NT2/D1 (cell line): ENCODE measurements at regions not wholly inside any gene's neighbourhood (a gene's known extent, or its start where the extent isn't known, plus 50 kb on each side); places are given as distances from the start of the nearest gene placed in this dataset.

Experiments
- YY1 ChIP-seq: IDR thresholded peaks from 2 replicates; pipeline ENCODE4 v1.6.1; 2011; ENCODE audit not compliant: insufficient read length, insufficient read depth
- ZNF274 ChIP-seq: IDR thresholded peaks from 2 replicates; pipeline ENCODE4 v1.6.1; 2011; ENCODE audit warnings: mild to moderate bottlenecking, low read depth, low read length

- TF ChIP-seq YY1 (no peak), ZNF274 (no peak)
Observed at GRCh38 chr15:62450061-62450460, 285.0 kb upstream of the C2CD4B start.
